ENCODE measurements at regions not wholly inside any gene's neighbourhood (a gene's known extent, or its start where the extent isn't known, plus 50 kb on each side); places are given as distances from the start of the nearest gene placed in this dataset.

DNA sequence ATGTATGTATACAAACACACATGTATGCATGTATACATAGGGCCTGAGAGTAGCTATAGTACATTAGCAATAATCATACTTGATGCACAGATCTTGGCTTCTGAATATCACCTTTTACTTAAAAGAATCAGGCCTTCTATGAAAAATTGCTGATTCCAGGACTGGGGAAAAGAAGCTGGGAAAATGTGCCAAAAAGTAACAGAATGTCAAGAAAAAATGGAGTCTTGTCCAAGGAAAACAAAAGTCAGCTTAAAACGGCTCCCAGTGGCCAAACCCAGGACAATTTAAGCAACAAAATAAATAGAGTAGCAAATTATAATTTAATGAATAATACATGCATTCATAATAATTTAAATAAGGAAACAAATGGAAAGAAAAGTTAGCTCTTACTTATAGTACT, 2104.9 kb downstream of the PCDH9 start:
- TF ChIP-seq CTCF (IDR thresholded peaks at IDR 0.05) (no peak), ZFX (IDR thresholded peaks at IDR 0.05; ENCODE audit: borderline replicate concordance) (no peak)

Data from 22Rv1 (cell line).